ENCODE measurements at regions not wholly inside any gene's neighbourhood (a gene's known extent, or its start where the extent isn't known, plus 50 kb on each side); places are given as distances from the start of the nearest gene placed in this dataset.
"Not testable (repeated sequence)": the region's sequence is repeated elsewhere in the genome, so short reads cannot be mapped to it uniquely, and the experiment has no call there.

- DNase-seq (ENCODE audit: low read depth): peak; percentile 61
Measured at GRCh38 chr2:83386549-83386948, 1072.5 kb downstream of the SUCLG1 start.

GRCh38 chr2:83378921-83379320, 1080.2 kb downstream of the SUCLG1 start:
- DNase-seq (ENCODE audit: low read depth): peak; percentile 23

- no peak for DNase-seq (ENCODE audit: low read depth)
Measured at GRCh38 chr2:83376731-83377130, 1082.3 kb downstream of the SUCLG1 start.

GRCh38 chr2:83370419-83370762, 1088.7 kb downstream of the SUCLG1 start:
- no peak for DNase-seq (ENCODE audit: low read depth)

GRCh38 chr2:83369601-83370418, 1089.3 kb downstream of the SUCLG1 start:
- no peak for DNase-seq (ENCODE audit: low read depth)

GRCh38 chr2:83368916-83369315, 1090.2 kb downstream of the SUCLG1 start:
- peak; percentile 54 for DNase-seq (ENCODE audit: low read depth)

GRCh38 chr2:83368461-83368860, 1090.6 kb downstream of the SUCLG1 start:
- no peak for DNase-seq (ENCODE audit: low read depth)

- DNase-seq (ENCODE audit: low read depth): peak; percentile 36
Measured at GRCh38 chr2:83365476-83365875, 1093.6 kb downstream of the SUCLG1 start.

- peak; percentile 71 for DNase-seq (ENCODE audit: low read depth)
Measured at GRCh38 chr2:83364264-83364663, 1094.8 kb downstream of the SUCLG1 start.

- DNase-seq (ENCODE audit: low read depth): not testable (repeated sequence)
Measured at GRCh38 chr2:83363138-83363537, 1095.9 kb downstream of the SUCLG1 start.

GRCh38 chr2:83359336-83359735, 1099.7 kb downstream of the SUCLG1 start:
- DNase-seq (ENCODE audit: low read depth): no peak

- no peak for DNase-seq (ENCODE audit: low read depth)
Measured at GRCh38 chr2:83342860-83343329, 1116.2 kb downstream of the SUCLG1 start.

- no peak for DNase-seq (ENCODE audit: low read depth)
Measured at GRCh38 chr2:83340424-83340823, 1118.7 kb downstream of the SUCLG1 start.

GRCh38 chr2:83339942-83340341, 1119.1 kb downstream of the SUCLG1 start:
- not testable (repeated sequence) for DNase-seq (ENCODE audit: low read depth)

GRCh38 chr2:83331810-83332209, 1127.3 kb downstream of the SUCLG1 start:
- no peak for DNase-seq (ENCODE audit: low read depth)

GRCh38 chr2:83323038-83323437, 1136.0 kb downstream of the SUCLG1 start:
- no peak for DNase-seq (ENCODE audit: low read depth)

GRCh38 chr2:83320053-83320452, 1139.0 kb downstream of the SUCLG1 start:
- no peak for DNase-seq (ENCODE audit: low read depth)

GRCh38 chr2:83305758-83306378, 1153.2 kb downstream of the SUCLG1 start:
- no peak for DNase-seq (ENCODE audit: low read depth)

GRCh38 chr2:83291083-83291482, 1168.0 kb downstream of the SUCLG1 start:
- no peak for DNase-seq (ENCODE audit: low read depth)

- no peak for DNase-seq (ENCODE audit: low read depth)
Measured at GRCh38 chr2:83282841-83283240, 1176.2 kb downstream of the SUCLG1 start.

- DNase-seq (ENCODE audit: low read depth): no peak
Measured at GRCh38 chr2:83282043-83282795, 1176.9 kb downstream of the SUCLG1 start.

GRCh38 chr2:83280391-83280790, 1178.7 kb downstream of the SUCLG1 start:
- DNase-seq (ENCODE audit: low read depth): no peak

GRCh38 chr2:83273322-83273721, 1185.8 kb downstream of the SUCLG1 start:
- DNase-seq (ENCODE audit: low read depth): no peak
